ENCODE measurements at regions not wholly inside any gene's neighbourhood (a gene's known extent, or its start where the extent isn't known, plus 50 kb on each side); places are given as distances from the start of the nearest gene placed in this dataset.

- intact Hi-C loops (cut with DNase I; ENCODE audit: low total_unique reads), result no loop called here
- H3K36me3 ChIP-seq, result no peaks in the 10 kb centered on the region
- no peaks in the 10 kb centered on the region for H3K9me3 ChIP-seq
- peaks cover 0 to 5% of the 10 kb centered on the region in 2 donors for H3K4me1 ChIP-seq
- no peak for DNase-seq
- H3K27me3 ChIP-seq, result no peaks in the 10 kb centered on the region
- no peak overlapping the region for H3K4me3 ChIP-seq
- H3K27ac ChIP-seq, result no peak overlapping the region
- TF ChIP-seq CTCF (IDR thresholded peaks at IDR 0.05) (no peak), POLR2A (IDR thresholded peaks at IDR 0.05) (no peak)
Observed at GRCh38 chr3:72411843-72412242, 436.4 kb downstream of the SHQ1 start.

- H3K4me3 ChIP-seq, result no peak overlapping the region
- peaks cover 0 to 5% of the 10 kb centered on the region in 2 donors for H3K4me1 ChIP-seq
- no peaks in the 10 kb centered on the region for H3K27me3 ChIP-seq
- intact Hi-C loops (cut with DNase I; ENCODE audit: low total_unique reads), result no loop called here
- H3K9me3 ChIP-seq, result no peaks in the 10 kb centered on the region
- DNase-seq, result no peak
- no peaks in the 10 kb centered on the region for H3K36me3 ChIP-seq
- H3K27ac ChIP-seq, result no peak overlapping the region
- TF ChIP-seq POLR2A (IDR thresholded peaks at IDR 0.05), result no peak
Observed at GRCh38 chr3:72411126-72411525, 437.1 kb downstream of the SHQ1 start.

- H3K36me3 ChIP-seq, result no peaks in the 10 kb centered on the region
- H3K27ac ChIP-seq, result no peak overlapping the region
- H3K9me3 ChIP-seq, result no peaks in the 10 kb centered on the region
- TF ChIP-seq CTCF (IDR thresholded peaks at IDR 0.05) (no peak), POLR2A (IDR thresholded peaks at IDR 0.05) (no peak)
- no peak for DNase-seq
- no peaks in the 10 kb centered on the region for H3K27me3 ChIP-seq
- H3K4me3 ChIP-seq, result no peak overlapping the region
- intact Hi-C loops (cut with DNase I; ENCODE audit: low total_unique reads), result no loop called here
- peaks cover 0 to 10% of the 10 kb centered on the region in 2 donors for H3K4me1 ChIP-seq
Observed at GRCh38 chr3:72408983-72409779, 439.1 kb downstream of the SHQ1 start.

- H3K9me3 ChIP-seq, result no peaks in the 10 kb centered on the region
- H3K36me3 ChIP-seq, result no peaks in the 10 kb centered on the region
- DNase-seq, result no peak
- H3K4me3 ChIP-seq, result no peak overlapping the region
- TF ChIP-seq POLR2A (IDR thresholded peaks at IDR 0.05) (no peak), CTCF (IDR thresholded peaks at IDR 0.05) (no peak)
- H3K27ac ChIP-seq, result no peak overlapping the region
- H3K27me3 ChIP-seq, result no peaks in the 10 kb centered on the region
- intact Hi-C loops (cut with DNase I; ENCODE audit: low total_unique reads), result no loop called here
- peaks cover 0 to 16% of the 10 kb centered on the region in 2 donors for H3K4me1 ChIP-seq
Observed at GRCh38 chr3:72407766-72408165, 440.5 kb downstream of the SHQ1 start.

GRCh38 chr3:72405943-72406566 lies 442.2 kb downstream of the SHQ1 start:
- H3K4me1 ChIP-seq, result peaks cover 0 to 11% of the 10 kb centered on the region in 2 donors
- H3K9me3 ChIP-seq, result no peaks in the 10 kb centered on the region
- no peaks in the 10 kb centered on the region for H3K36me3 ChIP-seq
- TF ChIP-seq POLR2A (IDR thresholded peaks at IDR 0.05) (no peak), CTCF (IDR thresholded peaks at IDR 0.05) (no peak)
- no peak overlapping the region for H3K4me3 ChIP-seq
- DNase-seq, result no peak
- intact Hi-C loops (cut with DNase I; ENCODE audit: low total_unique reads), result no loop called here
- no peaks in the 10 kb centered on the region for H3K27me3 ChIP-seq
- H3K27ac ChIP-seq, result no peak overlapping the region
